Right lobe of liver (tissue), 6 donors: ENCODE measurements at regions not wholly inside any gene's neighbourhood (a gene's known extent, or its start where the extent isn't known, plus 50 kb on each side); places are given as distances from the start of the nearest gene placed in this dataset.

ENCODE experiments used
- ATAC-seq, 4 donors: fragments of 200-7000 bp; cut with Tn5 transposase; one replicate each; pipeline ENCODE4 v1.9.1; 2020; ENCODE audit warnings: mild to moderate bottlenecking in 4 of 4, moderate library complexity in 4 of 4
- DNase-seq, 3 donors: peaks; one replicate each; pipeline ENCODE4 v3.0.0-alpha.2; 2020
- H3K27ac ChIP-seq, 3 donors: fragments of 200-600 bp; one replicate each; pipeline ENCODE4 v1.8.0; 2022
- H3K27me3 ChIP-seq, 2 donors: fragments of 200-600 bp; one replicate each; pipeline ENCODE4 v1.8.0; 2022
- H3K36me3 ChIP-seq, 4 donors: fragments of 200-600 bp; sonication (generic) in 1 of 4; one replicate each; pipeline versions ENCODE4 v1.5.1 to v1.8.0; 2017 to 2022; ENCODE audit warnings: control low read depth in 1 of 4
- H3K4me1 ChIP-seq, 4 donors: fragments of 200-600 bp; sonication (generic) in 1 of 4; one replicate each; pipeline versions ENCODE4 v1.5.1 to v1.8.0; 2017 to 2022; ENCODE audit warnings: control low read depth in 1 of 4
- H3K4me3 ChIP-seq, 3 donors: fragments of 200-600 bp; one replicate each; pipeline ENCODE4 v1.8.0; 2022
- H3K9me3 ChIP-seq, 4 donors: fragments of 200-600 bp; sonication (generic) in 1 of 4; one replicate each; pipeline versions ENCODE4 v1.5.1 to v1.8.0; 2017 to 2022; ENCODE audit warnings: control low read depth in 1 of 4
- POLR2A ChIP-seq: fragments of 450-650 bp; IDR thresholded peaks from one replicate; pipeline ENCODE4 v1.6.1; 2017; ENCODE audit warnings: antibody characterized with exemption, mild to moderate bottlenecking
- WGBS: methylation state at CpG from one replicate; pipeline ENCODE4 v1.1.6; 2018; ENCODE audit warnings: low coverage, low lambda C conversion rate; ENCODE audit not compliant: insufficient coverage; ENCODE audit errors: missing lambda C conversion rate; 5-methylcytosine and 5-hydroxymethylcytosine counted together
- intact Hi-C, 2 donors: fragments of 100-400 bp; cut with DNase I; formaldehyde crosslinking; loops; one replicate each; pipeline versions ENCODE4 v1.11.2 to v1.14.1; 2022
- TF ChIP-seq, protein P1 (sequence below), 4 donors: fragments of 200-600 bp in 3 of 4; fragments of 450-650 bp in 1 of 4; IDR thresholded peaks; one replicate each; pipeline versions ENCODE4 v1.5.1 to v1.8.0; 2016 to 2022; ENCODE audit warnings: antibody characterized with exemption in 4 of 4, mild to moderate bottlenecking in 2 of 4
- donor health status: DM: no; HTN: yes; CAD: no.
- donor health status: DM: no; HTN: no; CAD: no.
- donor health status: DM: no; HTN: no; CAD: no.
- donor health status: DM: no; HTN: yes; CAD: no.
- donor health status: DM: no; HTN: yes; CAD: no.

DNA sequence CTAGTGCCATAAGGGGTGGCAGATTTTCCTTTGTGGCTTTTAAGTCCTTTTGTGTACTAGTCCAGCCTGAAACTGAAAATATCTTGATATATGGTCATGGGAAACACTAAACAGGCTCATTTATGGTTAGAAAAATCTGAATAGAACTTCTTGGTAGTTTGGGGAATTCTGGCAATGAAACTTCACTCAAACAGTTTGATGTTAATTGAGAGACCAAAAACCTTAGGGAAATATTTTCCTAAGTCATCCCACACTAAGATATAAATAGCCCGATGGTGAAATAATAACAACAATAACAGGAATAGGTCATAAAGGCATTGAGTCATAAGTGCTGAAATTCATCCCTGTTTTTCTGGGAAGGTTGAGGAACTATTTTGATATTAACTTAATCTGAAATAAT is 146.2 kb upstream of the SMLR1 start:
- intact Hi-C loops: no loop called here
- H3K27me3 ChIP-seq: no peaks in the 10 kb centered on the region
- no peaks in the 10 kb centered on the region for H3K9me3 ChIP-seq
- ATAC-seq (no peak), DNase-seq (no peak)
- no peaks in the 10 kb centered on the region for H3K36me3 ChIP-seq
- H3K4me1 ChIP-seq: peaks cover 0 to 2% (median 0%) of the 10 kb centered on the region in 4 donors
- no peak overlapping the region for H3K4me3 ChIP-seq
- WGBS: 58% methylated on average over 1 of the region's 1 CpG
- no peak overlapping the region for H3K27ac ChIP-seq
- TF ChIP-seq POLR2A: no peak
- TF ChIP-seq, protein P1, sequence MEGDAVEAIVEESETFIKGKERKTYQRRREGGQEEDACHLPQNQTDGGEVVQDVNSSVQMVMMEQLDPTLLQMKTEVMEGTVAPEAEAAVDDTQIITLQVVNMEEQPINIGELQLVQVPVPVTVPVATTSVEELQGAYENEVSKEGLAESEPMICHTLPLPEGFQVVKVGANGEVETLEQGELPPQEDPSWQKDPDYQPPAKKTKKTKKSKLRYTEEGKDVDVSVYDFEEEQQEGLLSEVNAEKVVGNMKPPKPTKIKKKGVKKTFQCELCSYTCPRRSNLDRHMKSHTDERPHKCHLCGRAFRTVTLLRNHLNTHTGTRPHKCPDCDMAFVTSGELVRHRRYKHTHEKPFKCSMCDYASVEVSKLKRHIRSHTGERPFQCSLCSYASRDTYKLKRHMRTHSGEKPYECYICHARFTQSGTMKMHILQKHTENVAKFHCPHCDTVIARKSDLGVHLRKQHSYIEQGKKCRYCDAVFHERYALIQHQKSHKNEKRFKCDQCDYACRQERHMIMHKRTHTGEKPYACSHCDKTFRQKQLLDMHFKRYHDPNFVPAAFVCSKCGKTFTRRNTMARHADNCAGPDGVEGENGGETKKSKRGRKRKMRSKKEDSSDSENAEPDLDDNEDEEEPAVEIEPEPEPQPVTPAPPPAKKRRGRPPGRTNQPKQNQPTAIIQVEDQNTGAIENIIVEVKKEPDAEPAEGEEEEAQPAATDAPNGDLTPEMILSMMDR (IDR thresholded peaks at IDR 0.05): no peak

DNA sequence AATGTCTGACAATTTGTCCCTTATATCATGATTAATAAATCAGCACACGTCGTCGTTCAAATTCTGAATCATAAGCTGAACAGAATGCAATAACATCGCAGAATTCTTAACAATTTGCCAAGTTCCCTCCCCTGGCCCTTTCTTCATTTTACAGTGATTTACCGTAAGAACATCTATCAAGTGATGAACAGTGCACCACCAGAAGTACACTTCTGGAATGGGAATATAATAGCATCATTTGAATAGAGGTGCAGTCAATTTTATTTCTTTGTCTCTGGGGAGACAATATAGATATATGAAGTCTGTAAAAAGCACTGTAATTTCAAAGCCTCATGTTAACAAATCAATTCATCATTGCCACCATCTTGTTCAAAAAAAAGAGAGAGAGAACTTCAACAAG is 145.1 kb upstream of the SMLR1 start:
- WGBS: 82% methylated on average over 5 of the region's 5 CpGs
- H3K27me3 ChIP-seq: no peaks in the 10 kb centered on the region
- H3K4me3 ChIP-seq: no peak overlapping the region
- no peaks in the 10 kb centered on the region for H3K36me3 ChIP-seq
- no peak overlapping the region for H3K27ac ChIP-seq
- H3K4me1 ChIP-seq: peaks cover 0 to 2% (median 0%) of the 10 kb centered on the region in 4 donors
- DNase-seq: no peak
- H3K9me3 ChIP-seq: no peaks in the 10 kb centered on the region
- intact Hi-C loops: no loop called here
- TF ChIP-seq POLR2A: no peak
- TF ChIP-seq, protein P1 (IDR thresholded peaks at IDR 0.05): no peak
- no peak for ATAC-seq

DNA sequence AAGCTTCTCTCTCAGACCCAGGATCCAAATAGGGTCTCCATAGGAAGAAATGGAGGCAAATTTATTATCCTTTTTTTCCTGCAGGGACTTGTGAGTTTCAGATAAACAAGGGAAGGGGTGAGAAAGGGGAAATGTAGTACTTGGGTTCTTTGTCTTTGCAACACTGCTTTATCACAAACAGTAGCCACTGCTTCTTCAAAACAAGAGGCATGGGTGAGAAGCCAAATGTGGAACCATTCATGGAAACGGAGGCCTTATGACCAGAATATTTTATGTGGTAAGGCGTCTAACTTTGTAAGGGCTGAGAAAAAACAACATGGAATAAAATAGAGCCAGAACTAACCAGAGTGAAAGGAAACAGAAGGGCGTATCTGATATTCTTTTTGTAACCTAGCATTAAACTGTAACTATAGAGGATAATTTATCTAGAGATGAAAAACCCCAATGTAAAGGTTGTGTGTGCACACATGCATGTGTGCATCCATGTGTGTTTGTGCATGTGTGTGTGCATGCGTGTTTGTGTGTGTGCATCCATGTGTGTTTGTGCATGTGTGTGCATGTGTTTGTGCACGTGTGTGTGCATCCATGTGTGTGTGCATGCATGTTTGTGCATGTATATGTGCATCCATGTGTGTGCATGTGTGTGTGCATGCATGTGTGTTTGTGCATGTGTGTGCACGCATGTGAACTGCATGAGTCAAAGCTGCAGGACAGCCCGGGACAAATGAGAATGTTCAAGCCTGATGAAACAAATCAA is 143.3 kb upstream of the SMLR1 start:
- Histone ChIP-seq H3K9me3 (no peaks in the 10 kb centered on the region), H3K4me3 (no peak overlapping the region), H3K27ac (no peak overlapping the region), H3K36me3 (no peaks in the 10 kb centered on the region), H3K4me1 (peaks cover 0 to 2% (median 0%) of the 10 kb centered on the region in 4 donors), H3K27me3 (no peaks in the 10 kb centered on the region)
- TF ChIP-seq, protein P1 (IDR thresholded peaks at IDR 0.05): no peak
- TF ChIP-seq POLR2A: no peak
- 54% methylated on average over 7 of the region's 7 CpGs for WGBS
- DNase-seq (no peak), ATAC-seq (no peak)
- intact Hi-C loops: no loop called here

DNA sequence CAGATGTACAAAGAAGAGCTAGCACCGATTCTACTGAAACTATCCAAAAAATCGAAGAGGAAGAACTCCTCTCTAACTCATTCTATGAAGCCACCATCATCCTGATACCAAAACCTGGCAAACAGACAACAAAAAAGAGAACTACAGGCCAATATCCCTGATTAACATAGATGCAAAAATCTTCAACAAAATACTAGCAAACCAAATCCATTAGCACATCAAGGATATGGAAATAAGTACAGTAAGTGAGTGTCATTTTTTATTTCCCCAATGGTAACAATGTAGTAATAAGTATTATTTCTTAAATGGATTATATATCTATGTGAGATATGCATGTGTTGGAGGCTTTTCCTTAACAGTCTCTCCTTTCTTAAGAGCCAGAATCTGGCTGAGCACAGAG is 134.5 kb upstream of the SMLR1 start:
- Histone ChIP-seq H3K4me3 (no peak overlapping the region), H3K9me3 (no peaks in the 10 kb centered on the region), H3K27me3 (no peaks in the 10 kb centered on the region), H3K4me1 (no peaks in the 10 kb centered on the region), H3K36me3 (no peaks in the 10 kb centered on the region), H3K27ac (no peak overlapping the region)
- WGBS: 58% methylated on average over 2 of the region's 2 CpGs
- ATAC-seq (no peak), DNase-seq (no peak)
- intact Hi-C loops: loop anchor here in 1 of 2 donors (10.0 kb wide), 1 partner anchor 358 kb away; no protein-coding TSS in a partner anchor
- TF ChIP-seq, protein P1 (IDR thresholded peaks at IDR 0.05): no peak
- TF ChIP-seq POLR2A: no peak
